ENCODE measurements at regions not wholly inside any gene's neighbourhood (a gene's known extent, or its start where the extent isn't known, plus 50 kb on each side); places are given as distances from the start of the nearest gene placed in this dataset.

GRCh38 chr17:77383613-77384608, 243.1 kb downstream of the SEC14L1 start:
- Histone ChIP-seq H2AFZ (ENCODE audit: low read depth, low read length) (no peak overlapping the region), H3K4me1 (ENCODE audit: low read length) (no peaks in the 10 kb centered on the region), H3K9me3 (ENCODE audit: insufficient read depth, low read length) (no peaks in the 10 kb centered on the region), H3K27ac (ENCODE audit: low read length) (no peak overlapping the region), H3K27me3 (ENCODE audit: low read depth, low read length) (peaks cover 8% of the 10 kb centered on the region), H3K4me3 (ENCODE audit: low read length) (no peak overlapping the region), H3K36me3 (replicated peaks; ENCODE audit: low read depth, low read length) (no peaks in the 10 kb centered on the region), H3K9ac (ENCODE audit: low read length) (no peak overlapping the region), H3K4me2 (ENCODE audit: low read length) (no peak overlapping the region), H3K79me2 (ENCODE audit: low read length) (no peaks in the 10 kb centered on the region), H4K20me1 (ENCODE audit: insufficient read depth, low read length) (no peaks in the 10 kb centered on the region)
- TF ChIP-seq CTCF (IDR thresholded peaks at IDR 0.05; ENCODE audit: low read depth, low read length) (no peak), EZH2phosphoT487 (IDR thresholded peaks at IDR 0.05; ENCODE audit: low read depth) (no peak)

- TF ChIP-seq EZH2phosphoT487 (IDR thresholded peaks at IDR 0.05; ENCODE audit: low read depth): no peak
- no peak for TF ChIP-seq CTCF (IDR thresholded peaks at IDR 0.05; ENCODE audit: low read depth, low read length)
- H3K36me3 ChIP-seq (replicated peaks; ENCODE audit: low read depth, low read length): no peaks in the 10 kb centered on the region
- no peaks in the 10 kb centered on the region for H3K4me1 ChIP-seq (ENCODE audit: low read length)
- no peaks in the 10 kb centered on the region for H3K79me2 ChIP-seq (ENCODE audit: low read length)
- no peak overlapping the region for H3K4me2 ChIP-seq (ENCODE audit: low read length)
- H3K9me3 ChIP-seq (ENCODE audit: insufficient read depth, low read length): no peaks in the 10 kb centered on the region
- no peak overlapping the region for H3K27ac ChIP-seq (ENCODE audit: low read length)
- H2AFZ ChIP-seq (ENCODE audit: low read depth, low read length): no peak overlapping the region
- H3K9ac ChIP-seq (ENCODE audit: low read length): no peak overlapping the region
- H3K27me3 ChIP-seq (ENCODE audit: low read depth, low read length): peaks cover 5% of the 10 kb centered on the region
- no peaks in the 10 kb centered on the region for H4K20me1 ChIP-seq (ENCODE audit: insufficient read depth, low read length)
- no peak overlapping the region for H3K4me3 ChIP-seq (ENCODE audit: low read length)
Measured at GRCh38 chr17:77385750-77386501, 245.2 kb downstream of the SEC14L1 start.

GRCh38 chr17:77386502-77387192, 245.9 kb downstream of the SEC14L1 start:
- H4K20me1 ChIP-seq (ENCODE audit: insufficient read depth, low read length): no peaks in the 10 kb centered on the region
- H3K9ac ChIP-seq (ENCODE audit: low read length): no peak overlapping the region
- no peaks in the 10 kb centered on the region for H3K4me1 ChIP-seq (ENCODE audit: low read length)
- no peak overlapping the region for H3K27ac ChIP-seq (ENCODE audit: low read length)
- no peak overlapping the region for H2AFZ ChIP-seq (ENCODE audit: low read depth, low read length)
- no peaks in the 10 kb centered on the region for H3K36me3 ChIP-seq (replicated peaks; ENCODE audit: low read depth, low read length)
- H3K9me3 ChIP-seq (ENCODE audit: insufficient read depth, low read length): no peaks in the 10 kb centered on the region
- no peak overlapping the region for H3K4me2 ChIP-seq (ENCODE audit: low read length)
- no peaks in the 10 kb centered on the region for H3K79me2 ChIP-seq (ENCODE audit: low read length)
- H3K27me3 ChIP-seq (ENCODE audit: low read depth, low read length): peaks cover 2% of the 10 kb centered on the region
- TF ChIP-seq EZH2phosphoT487 (IDR thresholded peaks at IDR 0.05; ENCODE audit: low read depth): no peak
- TF ChIP-seq CTCF (IDR thresholded peaks at IDR 0.05; ENCODE audit: low read depth, low read length): no peak
- no peak overlapping the region for H3K4me3 ChIP-seq (ENCODE audit: low read length)

All from OCI-LY3 (cell line).